ENCODE measurements at regions not wholly inside any gene's neighbourhood (a gene's known extent, or its start where the extent isn't known, plus 50 kb on each side); places are given as distances from the start of the nearest gene placed in this dataset.

- no peak overlapping the region for H3K4me3 ChIP-seq (ENCODE audit: low read depth, low read length)
- no peak for TF ChIP-seq CTCF (IDR thresholded peaks at IDR 0.05; ENCODE audit: insufficient read depth, low read length, missing control alignments)
- ChIA-PET POLR2A (no interaction called here), CTCF (no interaction called here)
- no peak for DNase-seq (ENCODE audit: low read depth, low spot score)
Measured at GRCh38 chr2:129302561-129303183, 676.8 kb upstream of the RAB6C start.

GRCh38 chr2:129314120-129314519 lies 665.3 kb upstream of the RAB6C start:
- no peak for DNase-seq (ENCODE audit: low read depth, low spot score)
- ChIA-PET CTCF (no interaction called here), POLR2A (no interaction called here)
- no peak overlapping the region for H3K4me3 ChIP-seq (ENCODE audit: low read depth, low read length)
- no peak for TF ChIP-seq CTCF (IDR thresholded peaks at IDR 0.05; ENCODE audit: insufficient read depth, low read length, missing control alignments)

GRCh38 chr2:129318581-129319421 lies 660.7 kb upstream of the RAB6C start:
- no peak for TF ChIP-seq CTCF (IDR thresholded peaks at IDR 0.05; ENCODE audit: insufficient read depth, low read length, missing control alignments)
- POLR2A ChIA-PET, result no interaction called here
- CTCF ChIA-PET, result no interaction called here
- DNase-seq (ENCODE audit: low read depth, low spot score), result no peak
- no peak overlapping the region for H3K4me3 ChIP-seq (ENCODE audit: low read depth, low read length)

GRCh38 chr2:129319422-129319717 lies 660.1 kb upstream of the RAB6C start:
- H3K4me3 ChIP-seq (ENCODE audit: low read depth, low read length), result no peak overlapping the region
- DNase-seq (ENCODE audit: low read depth, low spot score), result no peak
- ChIA-PET CTCF (no interaction called here), POLR2A (no interaction called here)
- no peak for TF ChIP-seq CTCF (IDR thresholded peaks at IDR 0.05; ENCODE audit: insufficient read depth, low read length, missing control alignments)

- ChIA-PET POLR2A (no interaction called here), CTCF (no interaction called here)
- no peak for TF ChIP-seq CTCF (IDR thresholded peaks at IDR 0.05; ENCODE audit: insufficient read depth, low read length, missing control alignments)
- H3K4me3 ChIP-seq (ENCODE audit: low read depth, low read length), result no peak overlapping the region
- DNase-seq (ENCODE audit: low read depth, low spot score), result no peak
Measured at GRCh38 chr2:129320288-129320687, 659.2 kb upstream of the RAB6C start.

- no peak for DNase-seq (ENCODE audit: low read depth, low spot score)
- POLR2A ChIA-PET, result no interaction called here
- CTCF ChIA-PET, result no interaction called here
- H3K4me3 ChIP-seq (ENCODE audit: low read depth, low read length), result no peak overlapping the region
- TF ChIP-seq CTCF (IDR thresholded peaks at IDR 0.05; ENCODE audit: insufficient read depth, low read length, missing control alignments), result no peak
Measured at GRCh38 chr2:129324349-129324748, 655.1 kb upstream of the RAB6C start.

Data from AG04449 (cell line).